SK-N-MC (cell line): ENCODE measurements at regions not wholly inside any gene's neighbourhood (a gene's known extent, or its start where the extent isn't known, plus 50 kb on each side); places are given as distances from the start of the nearest gene placed in this dataset.

Experiments
- EZH2 ChIP-seq: fragments of 200-600 bp; sonication (generic); IDR thresholded peaks from one replicate; pipeline ENCODE4 v1.6.1; 2017; ENCODE audit warnings: antibody characterized with exemption
- POLR2AphosphoS5 ChIP-seq: IDR thresholded peaks from 2 replicates; pipeline ENCODE4 v1.6.1; 2012; ENCODE audit warnings: mild to moderate bottlenecking, low read depth, low read length, borderline replicate concordance

GRCh38 chr15:92728266-92728665 lies 72.7 kb upstream of the FAM174B start:
- no peak for TF ChIP-seq EZH2
- TF ChIP-seq POLR2AphosphoS5: no peak
